Activated CD4-positive, alpha-beta T cell treated with anti-CD3 and anti-CD28 coated beads, Interleukin-10, Interleukin-2, amounts not matched to agents 100 ng/mL and 50 ng/mL, durations not matched to agents 16 hours and 8 hours (primary cell): ENCODE measurements at regions not wholly inside any gene's neighbourhood (a gene's known extent, or its start where the extent isn't known, plus 50 kb on each side); places are given as distances from the start of the nearest gene placed in this dataset.
"Not testable (repeated sequence)": the region's sequence is repeated elsewhere in the genome, so short reads cannot be mapped to it uniquely, and the experiment has no call there.

ENCODE experiments used
- DNase-seq: peaks from one replicate; pipeline ENCODE4 v3.0.0-alpha.2; 2020

- DNase-seq, result no peak
These were observed 117.0 kb upstream of the FBXL7 start for GRCh38 chr5:15383021-15383420.

- no peak for DNase-seq
These were observed 122.2 kb upstream of the FBXL7 start for GRCh38 chr5:15377573-15378340.

- DNase-seq, result no peak
These were observed 123.2 kb upstream of the FBXL7 start for GRCh38 chr5:15376803-15377202.

GRCh38 chr5:15376088-15376487, 123.9 kb upstream of the FBXL7 start:
- no peak for DNase-seq

GRCh38 chr5:15375559-15375958, 124.4 kb upstream of the FBXL7 start:
- no peak for DNase-seq

GRCh38 chr5:15374886-15375285, 125.1 kb upstream of the FBXL7 start:
- DNase-seq, result no peak

GRCh38 chr5:15373151-15373550, 126.8 kb upstream of the FBXL7 start:
- DNase-seq, result no peak

- DNase-seq, result no peak
These were observed 128.8 kb upstream of the FBXL7 start for GRCh38 chr5:15371184-15371583.

GRCh38 chr5:15368835-15369234, 131.1 kb upstream of the FBXL7 start:
- no peak for DNase-seq

- DNase-seq, result no peak
These were observed 132.5 kb upstream of the FBXL7 start for GRCh38 chr5:15367489-15367888.

GRCh38 chr5:15366676-15367391, 133.1 kb upstream of the FBXL7 start:
- DNase-seq, result no peak

GRCh38 chr5:15365070-15365469, 134.9 kb upstream of the FBXL7 start:
- no peak for DNase-seq

GRCh38 chr5:15363601-15364000, 136.4 kb upstream of the FBXL7 start:
- DNase-seq, result no peak

GRCh38 chr5:15357092-15357453, 142.9 kb upstream of the FBXL7 start:
- not testable (repeated sequence) for DNase-seq

GRCh38 chr5:15356308-15357091, 143.5 kb upstream of the FBXL7 start:
- DNase-seq, result not testable (repeated sequence)

GRCh38 chr5:15354021-15354420, 146.0 kb upstream of the FBXL7 start:
- DNase-seq, result no peak

- no peak for DNase-seq
These were observed 146.8 kb upstream of the FBXL7 start for GRCh38 chr5:15353086-15353645.

GRCh38 chr5:15350614-15351013, 149.4 kb upstream of the FBXL7 start:
- DNase-seq, result no peak

GRCh38 chr5:15346738-15347137, 153.2 kb upstream of the FBXL7 start:
- DNase-seq, result no peak

GRCh38 chr5:15344954-15345353, 155.0 kb upstream of the FBXL7 start:
- DNase-seq, result no peak

- no peak for DNase-seq
These were observed 161.4 kb upstream of the FBXL7 start for GRCh38 chr5:15338546-15338945.

GRCh38 chr5:15334551-15335266, 165.3 kb upstream of the FBXL7 start:
- DNase-seq, result no peak

GRCh38 chr5:15333091-15333490, 166.9 kb upstream of the FBXL7 start:
- no peak for DNase-seq
